IMR-90 (cell line): ENCODE measurements at regions not wholly inside any gene's neighbourhood (a gene's known extent, or its start where the extent isn't known, plus 50 kb on each side); places are given as distances from the start of the nearest gene placed in this dataset.

Source experiments
- ATAC-seq: fragments of 200-7000 bp; cut with Tn5 transposase; 2 replicates; pipeline ENCODE4 v1.9.1; 2020; ENCODE audit warnings: low read depth, mild to moderate bottlenecking, moderate library complexity
- BruUV-seq: library from RNA; stranded (reverse); fragments of 400-500 nt; replicated peaks from 2 replicates; lab custom pipeline; 2021; lab: Mats Ljungman, UMichigan
- CTCF ChIA-PET: fragments of 300-600 bp; formaldehyde crosslinking; extraction: SDS; loops from one replicate; lab custom pipeline; 2021; ENCODE audit warnings: antibody characterized with exemption; lab: Yijun Ruan, JAX
- POLR2A ChIA-PET: fragments of 300-600 bp; sonication (Branson Sonifier 250); formaldehyde crosslinking; loops from one replicate; lab custom pipeline; 2022; ENCODE audit warnings: antibody characterized with exemption; ENCODE audit not compliant: unreplicated experiment; lab: Charles Lee
- DNase-seq: peaks from one replicate; pipeline ENCODE4 v3.0.0; 2013
- H2AFZ ChIP-seq: replicated peaks from 2 replicates; pipeline ENCODE3; 2013; ENCODE audit warnings: low read length, mild to moderate bottlenecking; ENCODE audit not compliant: poor library complexity
- H2AK5ac ChIP-seq: 2 replicates; pipeline ENCODE4 v1.6.1; 2013; ENCODE audit warnings: low read depth, low read length, inconsistent platforms
- H2AK9ac ChIP-seq: replicated peaks from 2 replicates; pipeline ENCODE3; 2013; ENCODE audit warnings: mild to moderate bottlenecking, low read depth, low read length, moderate library complexity; ENCODE audit not compliant: poor library complexity
- H2BK120ac ChIP-seq: 2 replicates; pipeline ENCODE4 v1.6.1; 2013; ENCODE audit warnings: low read depth, low read length, inconsistent platforms
- H2BK15ac ChIP-seq: 3 replicates; pipeline ENCODE4 v1.6.1; 2013; ENCODE audit warnings: low read depth, low read length, inconsistent platforms
- H2BK20ac ChIP-seq: 2 replicates; pipeline ENCODE4 v1.6.1; 2013; ENCODE audit warnings: low read depth, mild to moderate bottlenecking, inconsistent platforms, low read length, moderate library complexity
- H2BK5ac ChIP-seq: 2 replicates; pipeline ENCODE4 v1.6.1; 2013; ENCODE audit warnings: mild to moderate bottlenecking, low read depth, low read length, inconsistent platforms; ENCODE audit not compliant: poor library complexity, severe bottlenecking
- H3K14ac ChIP-seq: replicated peaks from 2 replicates; pipeline ENCODE4 v1.6.1; 2013; ENCODE audit warnings: low read depth, low read length, inconsistent platforms
- H3K18ac ChIP-seq: 2 replicates; pipeline ENCODE4 v1.6.1; 2013; ENCODE audit warnings: low read depth, low read length, control low read depth
- H3K23ac ChIP-seq: 2 replicates; pipeline ENCODE4 v1.6.1; 2013; ENCODE audit warnings: low read depth, low read length, inconsistent platforms
- H3K27ac ChIP-seq: 2 replicates; pipeline ENCODE4 v1.5.1; 2013; ENCODE audit warnings: mild to moderate bottlenecking, control low read depth, low read length; ENCODE audit not compliant: insufficient read depth
- H3K27me3 ChIP-seq: 2 replicates; pipeline ENCODE4 v1.6.1; 2013; ENCODE audit warnings: low read length; ENCODE audit not compliant: control insufficient read depth, insufficient read depth
- H3K36me3 ChIP-seq: 2 replicates; pipeline ENCODE4 v1.6.1; 2013; ENCODE audit warnings: low read length, mixed read lengths; ENCODE audit not compliant: control insufficient read depth, insufficient read depth
- H3K4ac ChIP-seq: 2 replicates; pipeline ENCODE4 v1.6.1; 2013; ENCODE audit warnings: low read depth, low read length, inconsistent platforms
- H3K4me1 ChIP-seq: 2 replicates; pipeline ENCODE4 v1.6.1; 2013; ENCODE audit warnings: low read length, mixed read lengths; ENCODE audit not compliant: control insufficient read depth, insufficient read depth
- H3K4me2 ChIP-seq: 2 replicates; pipeline ENCODE4 v1.6.1; 2013; ENCODE audit warnings: low read depth, mild to moderate bottlenecking, control low read depth, low read length, moderate library complexity
- H3K4me3 ChIP-seq: 2 replicates; pipeline ENCODE4 v1.5.1; 2013; ENCODE audit warnings: low read depth, mild to moderate bottlenecking, control low read depth, low read length, moderate library complexity; ENCODE audit not compliant: insufficient read depth
- H3K56ac ChIP-seq: 2 replicates; pipeline ENCODE4 v1.6.1; 2013; ENCODE audit warnings: low read length, inconsistent platforms; ENCODE audit not compliant: insufficient read depth; ENCODE audit errors: extremely low read depth
- H3K79me1 ChIP-seq, 2 experiments: 2 replicates each; pipeline ENCODE4 v1.6.1; 2013; ENCODE audit warnings: low read length in 2 of 2, inconsistent platforms in 1 of 2, low read depth in 1 of 2
- H3K9ac ChIP-seq: 2 replicates; pipeline ENCODE4 v1.6.1; 2013; ENCODE audit warnings: low read depth, low read length, control low read depth
- H3K9me1 ChIP-seq: 2 replicates; pipeline ENCODE4 v1.6.1; 2013; ENCODE audit warnings: low read length, inconsistent platforms; ENCODE audit not compliant: insufficient read depth
- H3K9me3 ChIP-seq: 2 replicates; pipeline ENCODE4 v1.6.1; 2013; ENCODE audit warnings: low read length; ENCODE audit not compliant: control insufficient read depth, insufficient read depth
- H4K20me1 ChIP-seq: 2 replicates; pipeline ENCODE4 v1.6.1; 2013; ENCODE audit warnings: low read length, inconsistent platforms; ENCODE audit not compliant: insufficient read depth
- H4K5ac ChIP-seq: 2 replicates; pipeline ENCODE4 v1.6.1; 2013; ENCODE audit warnings: mild to moderate bottlenecking, low read depth, low read length, control low read depth
- H4K8ac ChIP-seq, 2 experiments: 2 replicates each; pipeline ENCODE4 v1.6.1; 2013; ENCODE audit warnings: low read depth in 2 of 2, low read length in 2 of 2, control low read depth in 1 of 2, inconsistent platforms in 1 of 2
- H4K91ac ChIP-seq: 2 replicates; pipeline ENCODE4 v1.6.1; 2013; ENCODE audit warnings: low read depth, low read length, inconsistent platforms; ENCODE audit not compliant: insufficient read depth
- BHLHE40 ChIP-seq: fragments of 150-350 bp; IDR thresholded peaks from 2 replicates; pipeline ENCODE4 v1.6.1; 2016; ENCODE audit warnings: mild to moderate bottlenecking, low read depth, low read length
- CEBPB ChIP-seq: IDR thresholded peaks from 2 replicates; pipeline ENCODE4 v1.6.1; 2012; ENCODE audit warnings: low read depth, low read length, improper control_type of control experiment
- CHD1 ChIP-seq: IDR thresholded peaks from 2 replicates; pipeline ENCODE4 v1.6.1; 2012; ENCODE audit warnings: low read depth, low read length, improper control_type of control experiment
- FOS ChIP-seq: fragments of 150-350 bp; IDR thresholded peaks from 2 replicates; pipeline ENCODE4 v1.6.1; 2016; ENCODE audit warnings: low read depth, low read length
- MAFK ChIP-seq: IDR thresholded peaks from 2 replicates; pipeline ENCODE4 v1.6.1; 2012; ENCODE audit warnings: low read depth, low read length, improper control_type of control experiment
- MXI1 ChIP-seq: IDR thresholded peaks from 2 replicates; pipeline ENCODE4 v1.6.1; 2012; ENCODE audit warnings: low read depth, mild to moderate bottlenecking, low read length, moderate library complexity, borderline replicate concordance
- RFX5 ChIP-seq: IDR thresholded peaks from 2 replicates; pipeline ENCODE4 v1.8.0; 2012; ENCODE audit warnings: low read depth, mild to moderate bottlenecking, low read length, moderate library complexity
- WGBS, 2 experiments: methylation state at CpG; one replicate each; pipeline versions ENCODE4 v1.1.5 to v1.1.7; 2013; ENCODE audit warnings: missing lambda C conversion rate in 2 of 2; ENCODE audit not compliant: insufficient read length in 1 of 2; ENCODE audit errors: extremely low coverage in 2 of 2; 5-methylcytosine and 5-hydroxymethylcytosine counted together
- dilution Hi-C: fragments of 300-500 bp; cut with HindIII; formaldehyde crosslinking; loops from one replicate; pipeline ENCODE4 v1.14.3; 2018; ENCODE audit warnings: low sequenced_read_pairs; ENCODE audit not compliant: unreplicated experiment
- in situ Hi-C: fragments of 300-500 bp; cut with MboI; formaldehyde crosslinking; loops from 3 replicates; pipeline ENCODE4 v1.14.3; 2019; ENCODE audit warnings: low sequenced_read_pairs, inconsistent platforms, mixed read lengths
- intact Hi-C: fragments of 100-400 bp; cut with micrococcal nuclease; formaldehyde crosslinking; loops from 2 replicates; pipeline ENCODE4 v1.10.0; 2022

- no peaks in the 10 kb centered on the region for H3K9me3 ChIP-seq
- in situ Hi-C loops: no loop called here
These were observed 567.2 kb upstream of the NECTIN3 start for GRCh38 chr3:110504401-110504800.

More at GRCh38 chr3:110504401-110504800, 567.2 kb upstream of the NECTIN3 start:
- DNase-seq (no peak), ATAC-seq (no peak)
- Histone ChIP-seq H3K9me1 (0 out of 2 replicates have a peak, but pooled peaks cover 4% of the 10 kb centered on the region), H3K9ac (no peak overlapping the region), H4K20me1 (no peaks in the 10 kb centered on the region), H2BK15ac (peak overlapping the region; percentile 80; the same call in 2 of the 3 replicates), H3K56ac (no peak overlapping the region), H4K8ac (peak overlapping the region in 1 of 2 experiments; percentile 9; a peak in 2 of 4 replicates), H2AK9ac (no peak overlapping the region), H3K27ac (no peak overlapping the region), H2BK5ac (no peak overlapping the region), H3K4me3 (no peak overlapping the region), H4K91ac (no peak overlapping the region), H4K5ac (no peak overlapping the region), H3K36me3 (no peaks in the 10 kb centered on the region), H2AFZ (peak overlapping the region; percentile 80), H3K18ac (no peak overlapping the region), H3K4me1 (no peaks in the 10 kb centered on the region), H3K27me3 (no peaks in the 10 kb centered on the region), H3K23ac (no peak overlapping the region), H2AK5ac (no peak overlapping the region), H2BK20ac (0 out of 2 replicates have a peak overlapping the region, but pooled peaks have one; percentile 24), H3K14ac (0 out of 2 replicates have a peak overlapping the region, but pooled peaks have one; percentile 51), H2BK120ac (peak overlapping the region; percentile 64; the same call in 1 of the 2 replicates), H3K79me1 (no peaks in the 10 kb centered on the region), H3K4ac (peak overlapping the region; percentile 75; the same call in 1 of the 2 replicates), H3K4me2 (no peak overlapping the region)
- dilution Hi-C loops: no loop called here
- POLR2A ChIA-PET: no interaction called here
- CTCF ChIA-PET: no interaction called here
- WGBS, 2 experiments: 90% methylated on average over 2 of the region's 2 CpGs; no CpG with 5 or more reads in 1 of the 2 experiments
- intact Hi-C loops: no loop called here
- BruUV-seq: no TSS peak
- no peak for TF ChIP-seq RFX5
- no peak for TF ChIP-seq BHLHE40
- TF ChIP-seq MAFK: no peak
- no peak for TF ChIP-seq CEBPB
- no peak for TF ChIP-seq CHD1
- TF ChIP-seq MXI1: no peak
- no peak for TF ChIP-seq FOS
